ENCODE measurements at regions not wholly inside any gene's neighbourhood (a gene's known extent, or its start where the extent isn't known, plus 50 kb on each side); places are given as distances from the start of the nearest gene placed in this dataset.

DNA sequence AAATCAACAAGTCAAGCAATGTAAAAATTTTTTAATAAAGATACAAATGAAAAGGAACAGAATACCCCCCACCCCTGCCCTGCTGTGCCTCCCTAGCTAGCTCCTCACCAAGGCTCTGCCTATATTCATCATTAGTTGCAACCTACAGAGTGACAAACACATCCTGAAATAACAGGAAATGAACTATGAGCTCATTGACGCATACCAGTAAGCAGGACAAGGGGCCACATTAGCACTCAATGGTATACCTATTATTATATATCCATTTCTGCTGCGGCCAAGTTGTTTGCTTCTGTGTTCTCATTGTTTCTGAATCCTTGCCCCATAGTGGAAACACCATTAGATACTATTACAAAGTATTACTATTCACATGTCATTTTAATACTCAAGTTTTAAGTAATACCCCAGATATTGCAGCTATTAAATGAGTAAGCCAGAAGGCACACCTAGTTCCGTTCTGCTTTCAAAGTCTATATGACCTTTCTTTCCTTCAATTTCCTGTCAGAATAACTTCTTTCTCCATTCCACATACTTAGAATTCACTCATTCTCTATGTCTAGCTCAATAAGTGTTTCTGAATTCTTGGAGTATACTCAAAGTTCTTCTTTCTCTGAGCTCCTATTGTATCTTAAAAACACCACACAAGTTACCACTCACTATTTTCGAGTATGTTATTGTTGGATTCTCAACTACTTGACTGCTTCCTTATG, 1214.9 kb downstream of the PLA2G4A start:
- ATAC-seq, result no peak

GRCh38 chr1:188050250-188050649, 1221.5 kb downstream of the PLA2G4A start:
- no peak for ATAC-seq
- no peak for TF ChIP-seq ZNF565 (CRISPR knock-in tag; conservative IDR thresholded peaks at IDR 0.05; ENCODE audit: low read depth)
- no peak for TF ChIP-seq CREB5 (CRISPR knock-in tag; IDR thresholded peaks at IDR 0.05; ENCODE audit: low read depth)
- TF ChIP-seq ZNF8 (CRISPR knock-in tag; IDR thresholded peaks at IDR 0.05), result no peak

More for the DNA sequence above, 1214.9 kb downstream of the PLA2G4A start:
- no peak for TF ChIP-seq ISL1 (CRISPR knock-in tag; IDR thresholded peaks at IDR 0.05)
- TF ChIP-seq POU6F1 (CRISPR knock-in tag; IDR thresholded peaks at IDR 0.05; ENCODE audit: borderline replicate concordance, low read depth), result no peak
- TF ChIP-seq TOX (CRISPR knock-in tag; IDR thresholded peaks at IDR 0.05; ENCODE audit: borderline replicate concordance), result no peak
- no peak for TF ChIP-seq SNAI2 (CRISPR knock-in tag; IDR thresholded peaks at IDR 0.05)
- no peak for TF ChIP-seq CSRNP3 (CRISPR knock-in tag; IDR thresholded peaks at IDR 0.05)
- TF ChIP-seq ZC3H10 (CRISPR knock-in tag; IDR thresholded peaks at IDR 0.05), result no peak
- TF ChIP-seq CREB5 (CRISPR knock-in tag; IDR thresholded peaks at IDR 0.05; ENCODE audit: low read depth), result no peak
- no peak for TF ChIP-seq ZFP3 (CRISPR knock-in tag; IDR thresholded peaks at IDR 0.05)
- TF ChIP-seq ZNF565 (CRISPR knock-in tag; conservative IDR thresholded peaks at IDR 0.05; ENCODE audit: low read depth), result no peak
- TF ChIP-seq GLIS3 (CRISPR knock-in tag; IDR thresholded peaks at IDR 0.05), result no peak
- no peak for TF ChIP-seq ZNF8 (CRISPR knock-in tag; IDR thresholded peaks at IDR 0.05)
- TF ChIP-seq ZFP30 (CRISPR knock-in tag; IDR thresholded peaks at IDR 0.05), result no peak
- no peak for TF ChIP-seq RARB (CRISPR knock-in tag; IDR thresholded peaks at IDR 0.05)
- no peak for TF ChIP-seq CSDC2 (CRISPR knock-in tag; IDR thresholded peaks at IDR 0.05)
- TF ChIP-seq ARNTL (CRISPR knock-in tag; IDR thresholded peaks at IDR 0.05; ENCODE audit: borderline replicate concordance, low read depth), result no peak
- no peak for TF ChIP-seq ZNF70 (CRISPR knock-in tag; IDR thresholded peaks at IDR 0.05)
- TF ChIP-seq PPARA (CRISPR knock-in tag; IDR thresholded peaks at IDR 0.05; ENCODE audit: borderline replicate concordance), result no peak
- no peak for TF ChIP-seq BACH2 (CRISPR knock-in tag; IDR thresholded peaks at IDR 0.05; ENCODE audit: borderline replicate concordance)
- TF ChIP-seq TCF4 (CRISPR knock-in tag; IDR thresholded peaks at IDR 0.05; ENCODE audit: borderline replicate concordance), result no peak
- no peak for TF ChIP-seq OSR1 (CRISPR knock-in tag; IDR thresholded peaks at IDR 0.05)

DNA sequence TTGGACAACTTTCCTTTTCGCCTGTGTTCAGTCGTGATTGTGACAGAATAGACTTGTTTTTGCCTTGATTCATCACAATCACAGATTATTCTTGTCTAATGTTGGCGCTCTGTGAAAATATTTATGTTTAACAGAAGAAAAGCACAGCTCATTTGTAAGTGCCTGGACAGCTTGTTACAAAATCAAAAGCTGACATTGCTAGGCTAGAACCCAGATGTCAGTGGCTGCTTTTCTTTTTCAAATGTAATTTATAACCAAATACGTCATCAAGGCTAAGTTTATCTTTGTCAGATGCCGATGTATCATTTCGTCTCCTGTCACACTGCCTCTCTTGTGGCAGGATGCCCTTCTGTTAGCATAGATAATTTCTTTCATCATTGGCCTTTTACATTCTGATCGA, 1227.3 kb downstream of the PLA2G4A start:
- no peak for ATAC-seq
- no peak for TF ChIP-seq GLIS3 (CRISPR knock-in tag; IDR thresholded peaks at IDR 0.05)
- TF ChIP-seq RARB (CRISPR knock-in tag; IDR thresholded peaks at IDR 0.05), result no peak
- no peak for TF ChIP-seq CSRNP3 (CRISPR knock-in tag; IDR thresholded peaks at IDR 0.05)
- no peak for TF ChIP-seq ZNF70 (CRISPR knock-in tag; IDR thresholded peaks at IDR 0.05)
- TF ChIP-seq BACH2 (CRISPR knock-in tag; IDR thresholded peaks at IDR 0.05; ENCODE audit: borderline replicate concordance), result no peak
- no peak for TF ChIP-seq OSR1 (CRISPR knock-in tag; IDR thresholded peaks at IDR 0.05)
- no peak for TF ChIP-seq CSDC2 (CRISPR knock-in tag; IDR thresholded peaks at IDR 0.05)
- no peak for TF ChIP-seq ISL1 (CRISPR knock-in tag; IDR thresholded peaks at IDR 0.05)
- TF ChIP-seq, protein P1, sequence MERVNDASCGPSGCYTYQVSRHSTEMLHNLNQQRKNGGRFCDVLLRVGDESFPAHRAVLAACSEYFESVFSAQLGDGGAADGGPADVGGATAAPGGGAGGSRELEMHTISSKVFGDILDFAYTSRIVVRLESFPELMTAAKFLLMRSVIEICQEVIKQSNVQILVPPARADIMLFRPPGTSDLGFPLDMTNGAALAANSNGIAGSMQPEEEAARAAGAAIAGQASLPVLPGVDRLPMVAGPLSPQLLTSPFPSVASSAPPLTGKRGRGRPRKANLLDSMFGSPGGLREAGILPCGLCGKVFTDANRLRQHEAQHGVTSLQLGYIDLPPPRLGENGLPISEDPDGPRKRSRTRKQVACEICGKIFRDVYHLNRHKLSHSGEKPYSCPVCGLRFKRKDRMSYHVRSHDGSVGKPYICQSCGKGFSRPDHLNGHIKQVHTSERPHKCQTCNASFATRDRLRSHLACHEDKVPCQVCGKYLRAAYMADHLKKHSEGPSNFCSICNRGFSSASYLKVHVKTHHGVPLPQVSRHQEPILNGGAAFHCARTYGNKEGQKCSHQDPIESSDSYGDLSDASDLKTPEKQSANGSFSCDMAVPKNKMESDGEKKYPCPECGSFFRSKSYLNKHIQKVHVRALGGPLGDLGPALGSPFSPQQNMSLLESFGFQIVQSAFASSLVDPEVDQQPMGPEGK (CRISPR knock-in tag; IDR thresholded peaks at IDR 0.05; ENCODE audit: borderline replicate concordance), result no peak
- TF ChIP-seq TCF4 (CRISPR knock-in tag; IDR thresholded peaks at IDR 0.05; ENCODE audit: borderline replicate concordance), result no peak
- no peak for TF ChIP-seq ESRRG (CRISPR knock-in tag; IDR thresholded peaks at IDR 0.05)
- no peak for TF ChIP-seq ZFP3 (CRISPR knock-in tag; IDR thresholded peaks at IDR 0.05)
- no peak for TF ChIP-seq SNAI2 (CRISPR knock-in tag; IDR thresholded peaks at IDR 0.05)
- no peak for TF ChIP-seq CREB5 (CRISPR knock-in tag; IDR thresholded peaks at IDR 0.05; ENCODE audit: low read depth)
- TF ChIP-seq POU6F1 (CRISPR knock-in tag; IDR thresholded peaks at IDR 0.05; ENCODE audit: borderline replicate concordance, low read depth), result no peak
- no peak for TF ChIP-seq ZC3H10 (CRISPR knock-in tag; IDR thresholded peaks at IDR 0.05)
- TF ChIP-seq ARNTL (CRISPR knock-in tag; IDR thresholded peaks at IDR 0.05; ENCODE audit: borderline replicate concordance, low read depth), result no peak
- no peak for TF ChIP-seq TOX (CRISPR knock-in tag; IDR thresholded peaks at IDR 0.05; ENCODE audit: borderline replicate concordance)
- no peak for TF ChIP-seq ZFP30 (CRISPR knock-in tag; IDR thresholded peaks at IDR 0.05)

Data from SK-N-SH treated with all-trans-retinoic acid at 6 μM for 48 hours (cell line).